Spinal cord (tissue), 9 donors: ENCODE measurements at regions not wholly inside any gene's neighbourhood (a gene's known extent, or its start where the extent isn't known, plus 50 kb on each side); places are given as distances from the start of the nearest gene placed in this dataset.
A peak's percentile ranks its signal among the peaks of the same experiment; 100 is the strongest.

Experiments
- DNase-seq, 6 donors: peaks; one replicate each; pipeline versions ENCODE4 v3.0.0 to v3.0.0-alpha.2; 2013 to 2015; ENCODE audit warnings: low spot score in 6 of 6, low read depth in 4 of 6
- H3K27ac ChIP-seq: one replicate; pipeline ENCODE4 v1.5.1; 2013; ENCODE audit warnings: low read depth, low read length, control low read depth
- H3K27me3 ChIP-seq: one replicate; pipeline ENCODE4 v1.6.1; 2013; ENCODE audit warnings: low read length; ENCODE audit not compliant: control insufficient read depth, insufficient read depth
- H3K36me3 ChIP-seq: one replicate; pipeline ENCODE4 v1.6.1; 2013; ENCODE audit warnings: low read length; ENCODE audit not compliant: control insufficient read depth, insufficient read depth
- H3K4me1 ChIP-seq: one replicate; pipeline ENCODE4 v1.6.1; 2013; ENCODE audit warnings: low read length; ENCODE audit not compliant: control insufficient read depth, insufficient read depth
- H3K4me3 ChIP-seq: one replicate; pipeline ENCODE4 v1.5.1; 2013; ENCODE audit warnings: low read depth, low read length, control low read depth
- H3K9me3 ChIP-seq: one replicate; pipeline ENCODE4 v1.6.1; 2013; ENCODE audit warnings: low read length; ENCODE audit not compliant: control insufficient read depth, insufficient read depth
- WGBS: methylation state at CpG from one replicate; pipeline ENCODE4 v1.1.5; 2013; ENCODE audit warnings: missing lambda C conversion rate; ENCODE audit not compliant: insufficient coverage; 5-methylcytosine and 5-hydroxymethylcytosine counted together
- donor health status: healthy.

GRCh38 chr5:155343468-155343867, 329.9 kb downstream of the KIF4B start:
- Histone ChIP-seq H3K27me3 (no peaks in the 10 kb centered on the region), H3K27ac (no peak overlapping the region), H3K36me3 (no peaks in the 10 kb centered on the region), H3K4me1 (no peaks in the 10 kb centered on the region), H3K9me3 (no peaks in the 10 kb centered on the region), H3K4me3 (no peak overlapping the region)
- WGBS, result 78% methylated on average over 1 of the region's 1 CpG
- DNase-seq, result no peak

GRCh38 chr5:155353231-155353630, 339.7 kb downstream of the KIF4B start:
- no peaks in the 10 kb centered on the region for H3K36me3 ChIP-seq
- peaks cover 8% of the 10 kb centered on the region for H3K9me3 ChIP-seq
- no peak overlapping the region for H3K27ac ChIP-seq
- H3K27me3 ChIP-seq, result no peaks in the 10 kb centered on the region
- DNase-seq, result no peak
- H3K4me1 ChIP-seq, result no peaks in the 10 kb centered on the region
- H3K4me3 ChIP-seq, result no peak overlapping the region

DNA sequence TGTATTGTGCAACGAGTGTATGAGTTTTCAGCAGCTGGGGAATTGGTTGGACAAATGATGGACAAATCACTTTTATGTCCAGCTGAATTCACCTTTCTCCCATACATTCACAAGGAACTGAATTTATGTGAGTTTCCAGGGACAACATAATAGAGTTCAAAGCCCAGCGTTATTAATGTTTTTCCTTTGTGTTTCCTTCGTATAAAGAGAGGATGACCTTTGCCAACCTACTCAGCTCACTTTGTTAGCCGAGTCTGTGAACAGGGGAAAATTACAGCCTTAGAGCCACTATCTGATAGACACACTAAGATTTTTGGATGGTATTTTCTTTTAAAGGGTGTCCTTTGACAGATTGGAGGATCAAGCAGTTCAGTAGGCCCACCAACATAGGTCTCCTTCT, 352.5 kb downstream of the KIF4B start:
- Histone ChIP-seq H3K36me3 (no peaks in the 10 kb centered on the region), H3K4me1 (no peaks in the 10 kb centered on the region), H3K27ac (no peak overlapping the region), H3K4me3 (no peak overlapping the region), H3K27me3 (no peaks in the 10 kb centered on the region), H3K9me3 (no peaks in the 10 kb centered on the region)
- peak in 1 of 6 donors; percentile 20 for DNase-seq
- no CpG with 5 or more reads among the region's 4 CpGs for WGBS

- peak in 2 of 6 donors; percentile 40 to 93 for DNase-seq
- Histone ChIP-seq H3K27ac (no peak overlapping the region), H3K27me3 (no peaks in the 10 kb centered on the region), H3K4me3 (no peak overlapping the region), H3K36me3 (no peaks in the 10 kb centered on the region), H3K4me1 (no peaks in the 10 kb centered on the region), H3K9me3 (no peaks in the 10 kb centered on the region)
- 80% methylated on average over 1 of the region's 4 CpGs for WGBS
Measured at GRCh38 chr5:155367841-155368240, 354.3 kb downstream of the KIF4B start.

GRCh38 chr5:155368490-155368889, 354.9 kb downstream of the KIF4B start:
- Histone ChIP-seq H3K4me1 (no peaks in the 10 kb centered on the region), H3K4me3 (no peak overlapping the region), H3K27me3 (no peaks in the 10 kb centered on the region), H3K27ac (no peak overlapping the region), H3K9me3 (no peaks in the 10 kb centered on the region), H3K36me3 (no peaks in the 10 kb centered on the region)
- WGBS, result 71% methylated on average over 1 of the region's 1 CpG
- no peak for DNase-seq

DNA sequence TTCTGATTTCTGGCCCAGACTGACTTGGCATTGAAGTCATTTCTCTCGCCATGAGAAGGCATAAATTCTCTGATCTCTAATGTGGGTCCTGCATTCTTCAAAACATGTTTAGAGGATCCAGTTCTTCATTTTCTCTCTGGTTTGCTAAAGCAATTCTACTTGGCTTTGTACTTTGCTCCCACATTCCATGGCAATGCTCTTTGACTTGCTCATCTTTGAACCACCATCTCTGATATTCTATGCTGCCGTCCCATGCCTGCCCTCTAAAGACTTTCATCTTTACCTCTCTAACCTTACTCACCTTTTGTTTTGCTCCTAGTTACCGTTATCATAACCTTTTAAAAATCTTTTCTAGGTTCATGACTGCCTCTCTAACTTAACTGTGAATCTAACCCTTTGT, 366.9 kb downstream of the KIF4B start:
- Histone ChIP-seq H3K4me3 (no peak overlapping the region), H3K9me3 (no peaks in the 10 kb centered on the region), H3K4me1 (no peaks in the 10 kb centered on the region), H3K27me3 (no peaks in the 10 kb centered on the region), H3K36me3 (no peaks in the 10 kb centered on the region), H3K27ac (no peak overlapping the region)
- WGBS, result 95% methylated on average over 2 of the region's 3 CpGs
- DNase-seq, result no peak

GRCh38 chr5:155381654-155382053, 368.1 kb downstream of the KIF4B start:
- H3K4me3 ChIP-seq, result no peak overlapping the region
- no peak overlapping the region for H3K27ac ChIP-seq
- H3K27me3 ChIP-seq, result no peaks in the 10 kb centered on the region
- no peaks in the 10 kb centered on the region for H3K4me1 ChIP-seq
- H3K36me3 ChIP-seq, result no peaks in the 10 kb centered on the region
- H3K9me3 ChIP-seq, result no peaks in the 10 kb centered on the region
- no peak for DNase-seq

GRCh38 chr5:155389498-155389897, 375.9 kb downstream of the KIF4B start:
- DNase-seq, result no peak
- no peaks in the 10 kb centered on the region for H3K36me3 ChIP-seq
- H3K4me3 ChIP-seq, result no peak overlapping the region
- H3K4me1 ChIP-seq, result no peaks in the 10 kb centered on the region
- no CpG with 5 or more reads among the region's 4 CpGs for WGBS
- no peak overlapping the region for H3K27ac ChIP-seq
- no peaks in the 10 kb centered on the region for H3K9me3 ChIP-seq
- peaks cover 2% of the 10 kb centered on the region for H3K27me3 ChIP-seq

- Histone ChIP-seq H3K4me3 (no peak overlapping the region), H3K4me1 (no peaks in the 10 kb centered on the region), H3K36me3 (no peaks in the 10 kb centered on the region), H3K27me3 (peaks cover 2% of the 10 kb centered on the region), H3K9me3 (no peaks in the 10 kb centered on the region), H3K27ac (no peak overlapping the region)
- no peak for DNase-seq
Measured at GRCh38 chr5:155394727-155395126, 381.2 kb downstream of the KIF4B start.

DNA sequence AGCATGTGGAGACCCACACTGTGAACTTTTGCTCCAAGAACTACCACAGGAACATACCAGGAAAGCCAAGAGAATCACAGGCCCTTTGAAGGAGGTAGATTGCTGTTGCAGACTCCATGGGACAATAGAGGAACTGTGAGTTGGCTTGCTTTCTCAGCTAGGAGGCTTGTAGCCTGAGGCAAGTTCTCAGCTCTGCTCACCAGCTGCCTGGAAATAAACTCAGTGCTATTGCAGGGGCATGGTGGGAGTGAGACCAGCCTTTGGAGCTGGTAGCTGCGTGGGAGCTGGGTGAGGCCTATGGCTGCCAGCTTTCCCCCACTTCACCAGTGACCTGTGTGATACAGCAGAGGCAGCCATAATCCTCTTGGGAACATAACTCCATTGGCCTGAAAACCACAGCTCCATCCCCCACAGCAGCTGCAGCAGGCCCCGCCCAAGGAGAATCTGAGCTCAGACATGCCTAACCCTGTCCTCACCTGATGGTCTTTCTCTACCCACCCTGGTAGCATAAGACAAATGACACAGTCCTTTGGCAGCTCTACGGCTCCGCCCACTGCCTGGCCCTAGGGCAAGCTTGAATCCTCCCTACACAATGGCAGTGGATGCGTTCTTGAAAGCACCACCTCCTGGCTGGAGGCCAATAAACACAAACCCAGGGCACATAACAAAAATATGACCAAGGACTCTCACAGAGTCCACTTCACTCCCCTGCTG, 389.5 kb downstream of the KIF4B start:
- WGBS, result 74% methylated on average over 5 of the region's 5 CpGs
- no peaks in the 10 kb centered on the region for H3K27me3 ChIP-seq
- H3K9me3 ChIP-seq, result peaks cover 2% of the 10 kb centered on the region
- no peaks in the 10 kb centered on the region for H3K36me3 ChIP-seq
- H3K4me3 ChIP-seq, result no peak overlapping the region
- DNase-seq, result no peak
- H3K27ac ChIP-seq, result no peak overlapping the region
- H3K4me1 ChIP-seq, result no peaks in the 10 kb centered on the region
